PC-3 (cell line): ENCODE measurements at regions not wholly inside any gene's neighbourhood (a gene's known extent, or its start where the extent isn't known, plus 50 kb on each side); places are given as distances from the start of the nearest gene placed in this dataset.

Source experiments
- EZH2phosphoT487 ChIP-seq: fragments of 300-600 bp; sonication (generic); IDR thresholded peaks from 2 replicates; pipeline ENCODE4 v1.6.1; 2018; ENCODE audit warnings: mild to moderate bottlenecking, antibody characterized with exemption, low read length, borderline replicate concordance
- TF ChIP-seq, protein P1 (sequence below): fragments of 300-600 bp; sonication (generic); conservative IDR thresholded peaks from 2 replicates; pipeline ENCODE4 v1.5.1; 2017; ENCODE audit warnings: antibody characterized with exemption, low read depth, mild to moderate bottlenecking, low read length

GRCh38 chr6:25186919-25187318, 92.3 kb upstream of the CARMIL1 start:
- TF ChIP-seq, protein P1, sequence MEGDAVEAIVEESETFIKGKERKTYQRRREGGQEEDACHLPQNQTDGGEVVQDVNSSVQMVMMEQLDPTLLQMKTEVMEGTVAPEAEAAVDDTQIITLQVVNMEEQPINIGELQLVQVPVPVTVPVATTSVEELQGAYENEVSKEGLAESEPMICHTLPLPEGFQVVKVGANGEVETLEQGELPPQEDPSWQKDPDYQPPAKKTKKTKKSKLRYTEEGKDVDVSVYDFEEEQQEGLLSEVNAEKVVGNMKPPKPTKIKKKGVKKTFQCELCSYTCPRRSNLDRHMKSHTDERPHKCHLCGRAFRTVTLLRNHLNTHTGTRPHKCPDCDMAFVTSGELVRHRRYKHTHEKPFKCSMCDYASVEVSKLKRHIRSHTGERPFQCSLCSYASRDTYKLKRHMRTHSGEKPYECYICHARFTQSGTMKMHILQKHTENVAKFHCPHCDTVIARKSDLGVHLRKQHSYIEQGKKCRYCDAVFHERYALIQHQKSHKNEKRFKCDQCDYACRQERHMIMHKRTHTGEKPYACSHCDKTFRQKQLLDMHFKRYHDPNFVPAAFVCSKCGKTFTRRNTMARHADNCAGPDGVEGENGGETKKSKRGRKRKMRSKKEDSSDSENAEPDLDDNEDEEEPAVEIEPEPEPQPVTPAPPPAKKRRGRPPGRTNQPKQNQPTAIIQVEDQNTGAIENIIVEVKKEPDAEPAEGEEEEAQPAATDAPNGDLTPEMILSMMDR = no peak
- TF ChIP-seq EZH2phosphoT487 = no peak
